ENCODE measurements at regions not wholly inside any gene's neighbourhood (a gene's known extent, or its start where the extent isn't known, plus 50 kb on each side); places are given as distances from the start of the nearest gene placed in this dataset.

- no peak for DNase-seq
These were observed 104.5 kb downstream of the NGF start for GRCh38 chr1:115233598-115233997.

- DNase-seq, result no peak
These were observed 107.8 kb downstream of the NGF start for GRCh38 chr1:115230281-115230680.

GRCh38 chr1:115229016-115229415 lies 109.0 kb downstream of the NGF start:
- DNase-seq, result no peak

GRCh38 chr1:115228191-115228590 lies 109.9 kb downstream of the NGF start:
- no peak for DNase-seq

GRCh38 chr1:115227346-115228082 lies 110.5 kb downstream of the NGF start:
- no peak for DNase-seq

GRCh38 chr1:115225993-115226685 lies 111.9 kb downstream of the NGF start:
- no peak for DNase-seq

- DNase-seq, result no peak
These were observed 113.4 kb downstream of the NGF start for GRCh38 chr1:115224636-115225035.

GRCh38 chr1:115222616-115223402 lies 115.2 kb downstream of the NGF start:
- DNase-seq, result no peak

GRCh38 chr1:115220340-115221270 lies 117.4 kb downstream of the NGF start:
- DNase-seq, result no peak

- DNase-seq, result no peak
These were observed 118.1 kb downstream of the NGF start for GRCh38 chr1:115219927-115220326.

GRCh38 chr1:115218699-115219098 lies 119.3 kb downstream of the NGF start:
- DNase-seq, result no peak

GRCh38 chr1:115218034-115218405 lies 120.0 kb downstream of the NGF start:
- no peak for DNase-seq

GRCh38 chr1:115217150-115218033 lies 120.7 kb downstream of the NGF start:
- no peak for DNase-seq

GRCh38 chr1:115215703-115216521 lies 122.1 kb downstream of the NGF start:
- DNase-seq, result no peak

- DNase-seq, result no peak
These were observed 122.9 kb downstream of the NGF start for GRCh38 chr1:115215110-115215509.

GRCh38 chr1:115214098-115214497 lies 124.0 kb downstream of the NGF start:
- DNase-seq, result no peak

GRCh38 chr1:115213130-115213529 lies 123.8 kb upstream of the TSPAN2 start:
- no peak for DNase-seq

GRCh38 chr1:115211071-115211745 lies 121.9 kb upstream of the TSPAN2 start:
- DNase-seq, result no peak

GRCh38 chr1:115210302-115210711 lies 121.0 kb upstream of the TSPAN2 start:
- no peak for DNase-seq

GRCh38 chr1:115204513-115204912 lies 115.2 kb upstream of the TSPAN2 start:
- DNase-seq, result no peak

Measured in stimulated activated CD4-positive, alpha-beta T cell treated with anti-CD3 and anti-CD28 coated beads, Interleukin-1b, Interleukin-23, amount 100 ng/mL, for 48 hours (primary cell).